ENCODE measurements at regions not wholly inside any gene's neighbourhood (a gene's known extent, or its start where the extent isn't known, plus 50 kb on each side); places are given as distances from the start of the nearest gene placed in this dataset.

- TF ChIP-seq CTCF (conservative IDR thresholded peaks at IDR 0.05; ENCODE audit: low read depth, low read length) (no peak), EZH2 (IDR thresholded peaks at IDR 0.05; ENCODE audit: low read length, unreplicated experiment) (no peak)
Measured at GRCh38 chr22:49124608-49125007, 703.1 kb downstream of the BRD1 start.

All from PC-3 (cell line).